Right renal cortex interstitium (tissue), 3 donors: ENCODE measurements at regions not wholly inside any gene's neighbourhood (a gene's known extent, or its start where the extent isn't known, plus 50 kb on each side); places are given as distances from the start of the nearest gene placed in this dataset.

Experiments
- DNase-seq, 3 donors: peaks; one replicate each; pipeline ENCODE4 v3.0.0-alpha.2; 2013; ENCODE audit warnings: low read depth in 3 of 3, low spot score in 2 of 3

GRCh38 chr3:17967111-17967510, 224.7 kb upstream of the TBC1D5 start:
- no peak for DNase-seq

GRCh38 chr3:17965331-17965730, 222.9 kb upstream of the TBC1D5 start:
- DNase-seq, result no peak

- no peak for DNase-seq
Measured at GRCh38 chr3:17964108-17964507, 221.7 kb upstream of the TBC1D5 start.

DNA sequence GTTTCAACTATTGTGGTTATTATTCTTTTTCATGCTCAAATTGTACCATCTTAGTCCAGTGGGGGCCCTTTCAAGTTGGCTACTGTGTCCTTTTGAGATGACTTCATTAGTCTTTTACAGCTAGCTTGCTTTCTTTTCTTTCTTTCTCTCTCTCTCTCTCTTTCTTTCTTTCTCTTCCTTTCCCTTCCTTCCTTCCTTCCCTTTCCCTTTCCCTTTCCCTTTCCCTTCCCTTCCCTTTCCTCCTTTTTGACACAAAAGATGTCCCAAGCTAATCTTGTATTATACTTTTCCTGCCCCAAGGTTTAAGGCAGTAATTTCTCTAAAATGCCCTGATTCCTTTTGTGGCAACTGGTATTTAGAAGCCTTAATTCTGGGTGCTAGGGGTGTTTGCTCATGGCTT, 213.0 kb upstream of the TBC1D5 start:
- DNase-seq, result no peak

DNA sequence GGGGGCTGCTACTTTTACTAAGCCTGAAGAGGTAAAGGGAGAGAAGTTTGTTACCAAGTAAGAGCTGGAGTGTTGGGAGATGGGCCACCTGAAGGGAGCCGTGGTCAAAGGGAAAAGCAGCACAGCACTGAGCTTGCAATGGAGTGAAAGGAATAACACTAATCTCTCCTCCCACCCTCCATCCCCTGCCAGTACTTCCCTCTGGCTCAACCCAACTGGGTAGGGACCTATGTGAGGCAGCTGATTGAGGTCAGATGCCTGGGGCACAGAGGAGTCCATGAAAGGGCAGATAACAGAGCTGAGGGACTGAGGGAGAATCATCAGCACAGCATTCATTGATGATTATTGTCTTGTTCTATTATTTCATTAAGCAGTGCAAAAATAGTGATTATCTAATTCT, 212.4 kb upstream of the TBC1D5 start:
- no peak for DNase-seq

DNA sequence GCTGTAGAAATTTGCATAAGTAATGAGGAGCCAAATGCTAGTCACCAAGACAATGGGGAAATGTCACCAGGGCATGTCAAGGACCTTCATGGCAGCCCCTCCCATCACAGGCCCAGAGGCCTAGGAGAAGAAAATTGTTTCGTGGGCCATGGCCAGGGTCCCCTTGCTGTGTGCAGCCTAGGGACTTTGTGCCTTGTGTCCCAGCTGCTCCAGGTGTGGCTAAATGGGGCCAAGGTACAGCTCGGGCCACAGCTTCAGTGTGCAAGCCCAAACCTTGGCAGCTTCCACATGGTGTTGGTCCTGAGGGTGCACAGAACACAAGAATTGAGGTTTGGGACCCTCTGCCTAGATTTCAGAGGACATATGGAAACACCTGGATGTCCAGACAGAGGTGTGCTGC, 208.8 kb upstream of the TBC1D5 start:
- DNase-seq, result no peak

DNA sequence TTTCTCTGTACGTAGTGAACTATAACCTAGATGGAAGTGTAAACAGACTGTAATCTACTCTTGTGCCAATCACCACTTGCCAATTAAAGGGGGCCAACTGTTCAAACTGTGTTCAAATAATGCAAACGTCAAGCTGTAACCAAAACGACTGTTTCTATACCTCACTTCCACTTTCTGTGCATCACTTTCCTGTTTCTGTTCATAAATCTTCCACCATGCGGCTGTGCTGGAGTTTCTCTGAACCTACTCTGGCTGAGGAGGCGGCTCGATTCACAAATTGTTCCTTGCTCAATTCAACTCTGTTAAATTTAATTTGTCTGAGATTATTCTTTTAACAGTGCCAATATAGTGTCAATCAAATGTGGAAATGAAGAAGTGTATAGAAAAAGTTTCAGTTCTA, 206.7 kb upstream of the TBC1D5 start:
- no peak for DNase-seq

DNA sequence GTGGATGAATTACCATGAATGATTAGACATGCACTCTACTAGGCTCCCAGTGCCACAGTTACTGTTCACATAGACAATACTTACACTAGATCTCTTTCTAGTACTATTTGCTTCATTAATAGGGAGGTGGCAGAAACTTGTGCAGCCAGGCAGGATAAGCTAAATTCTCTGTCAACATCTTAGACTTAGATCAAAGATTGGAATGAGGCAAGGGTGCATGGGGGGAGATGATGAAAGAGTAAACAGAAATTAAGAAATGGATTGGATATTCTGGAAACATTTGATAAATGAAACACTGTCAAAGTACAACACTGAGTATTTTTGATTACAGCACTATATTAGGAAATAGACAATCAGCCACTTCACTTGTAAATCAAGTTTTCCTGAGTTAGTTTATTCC, 205.4 kb upstream of the TBC1D5 start:
- no peak for DNase-seq

DNA sequence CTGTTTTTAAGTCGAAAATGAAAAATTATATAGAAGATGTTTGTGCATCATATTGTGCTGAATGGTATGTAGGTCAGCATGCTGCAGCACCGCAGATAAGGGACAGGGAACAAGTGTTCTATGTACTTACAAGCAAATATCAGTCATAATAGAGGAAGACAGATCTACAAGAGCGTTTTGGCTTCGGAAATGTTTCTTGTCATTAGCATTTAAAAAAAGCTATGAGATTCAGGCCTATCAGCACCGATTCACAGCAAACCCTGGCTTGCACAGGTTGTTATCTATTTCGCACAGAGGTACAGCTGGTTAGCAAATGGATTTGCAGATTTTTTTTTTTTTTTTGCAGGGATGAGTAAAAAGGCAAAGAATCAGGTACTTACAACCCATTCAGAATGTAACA, 204.2 kb upstream of the TBC1D5 start:
- no peak for DNase-seq

GRCh38 chr3:17945799-17946399, 203.5 kb upstream of the TBC1D5 start:
- no peak for DNase-seq

- DNase-seq, result no peak
Measured at GRCh38 chr3:17945018-17945798, 202.8 kb upstream of the TBC1D5 start.

- no peak for DNase-seq
Measured at GRCh38 chr3:17942856-17943255, 200.4 kb upstream of the TBC1D5 start.

DNA sequence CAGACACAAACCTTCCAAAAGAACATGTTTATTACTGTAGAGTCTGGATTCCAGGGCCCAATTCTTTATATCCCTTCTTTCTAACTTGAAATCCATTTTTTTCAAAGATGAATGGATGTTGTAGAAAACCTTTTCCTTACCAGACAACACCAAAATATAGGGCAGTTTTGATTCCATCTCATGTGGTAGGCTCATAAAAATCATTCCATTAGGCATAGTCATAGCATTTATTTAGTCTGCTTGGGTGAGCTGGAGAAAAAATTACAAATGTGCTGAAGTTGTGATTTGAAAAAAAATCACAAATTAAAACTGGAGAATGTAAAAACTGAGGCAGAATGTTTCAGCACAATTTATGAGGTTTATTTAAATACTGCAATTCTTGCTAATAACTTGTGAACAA, 199.3 kb upstream of the TBC1D5 start:
- DNase-seq, result no peak

- no peak for DNase-seq
Measured at GRCh38 chr3:17941152-17941551, 198.7 kb upstream of the TBC1D5 start.

- no peak for DNase-seq
Measured at GRCh38 chr3:17939157-17939556, 196.7 kb upstream of the TBC1D5 start.

DNA sequence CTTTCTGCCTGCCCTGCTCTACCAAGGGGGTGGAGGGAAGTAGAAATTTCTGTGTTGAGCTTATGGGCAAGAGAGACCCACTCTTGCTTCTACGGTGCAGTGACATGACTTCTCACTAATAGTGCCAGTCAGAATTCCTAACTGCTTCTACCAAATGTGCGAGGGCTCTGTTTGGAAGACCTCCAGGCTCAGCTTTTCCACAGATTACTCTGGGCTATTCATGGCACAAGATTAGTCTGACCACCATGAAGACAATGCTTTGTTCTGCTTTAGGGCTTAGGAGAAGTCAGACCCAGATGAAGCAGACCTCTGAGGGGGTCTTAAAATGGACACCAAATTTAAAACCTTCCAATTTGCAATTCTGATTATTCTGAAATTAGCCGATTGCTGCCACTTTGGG, 195.9 kb upstream of the TBC1D5 start:
- no peak for DNase-seq

DNA sequence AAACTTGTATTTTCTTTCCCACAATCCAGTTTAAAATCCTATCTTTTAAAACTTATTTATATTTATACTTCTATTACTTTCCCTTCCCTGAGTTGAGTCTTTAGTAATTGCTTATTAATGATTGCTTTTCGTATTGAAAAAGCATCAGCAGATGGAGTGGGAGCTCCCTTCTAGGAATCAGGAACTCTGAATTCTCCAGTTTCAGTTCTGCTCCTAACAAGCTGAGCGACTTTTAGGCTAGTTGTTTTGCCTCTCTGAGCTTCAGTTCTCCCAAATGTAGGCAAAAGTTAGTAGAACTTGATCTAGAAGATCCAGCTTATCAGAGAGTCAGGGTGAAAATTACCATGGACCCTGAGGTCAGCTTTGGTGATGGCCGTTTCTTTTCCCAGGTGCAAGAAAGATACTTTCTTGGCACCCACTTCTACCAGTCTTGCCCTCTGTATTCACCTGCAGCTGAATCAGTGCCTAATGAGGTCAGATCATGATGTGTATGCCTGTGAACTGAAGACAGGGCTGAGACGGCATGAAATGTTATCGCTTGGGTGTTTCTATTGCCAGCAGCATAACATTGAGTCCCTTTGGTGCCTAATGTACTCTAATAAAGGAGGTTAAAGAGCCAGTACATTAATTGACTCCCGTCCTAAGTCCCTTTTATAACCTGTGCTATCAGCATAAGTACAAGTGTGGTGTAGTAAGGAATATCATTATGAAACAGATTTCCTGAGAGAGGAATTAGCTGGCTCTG, 194.5 kb upstream of the TBC1D5 start:
- DNase-seq, result no peak

DNA sequence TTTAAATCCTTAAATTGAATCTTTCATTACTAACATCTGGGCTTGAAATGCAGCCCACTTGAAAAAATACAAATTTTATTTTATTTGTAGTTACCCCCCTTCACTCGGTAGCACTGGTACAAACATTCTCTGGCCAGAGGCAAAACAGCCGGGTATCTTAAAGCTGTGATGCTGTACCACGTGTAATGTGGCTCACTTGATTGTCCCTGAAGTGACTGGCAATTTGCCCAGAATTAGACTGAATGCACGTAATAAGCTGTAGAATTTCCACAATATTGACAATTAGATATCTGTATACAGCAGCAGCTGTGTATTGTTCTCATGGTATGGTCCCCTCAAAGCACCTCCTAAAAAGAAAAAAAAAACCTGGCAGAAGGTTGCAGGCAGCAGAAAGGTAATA, 192.8 kb upstream of the TBC1D5 start:
- no peak for DNase-seq

DNA sequence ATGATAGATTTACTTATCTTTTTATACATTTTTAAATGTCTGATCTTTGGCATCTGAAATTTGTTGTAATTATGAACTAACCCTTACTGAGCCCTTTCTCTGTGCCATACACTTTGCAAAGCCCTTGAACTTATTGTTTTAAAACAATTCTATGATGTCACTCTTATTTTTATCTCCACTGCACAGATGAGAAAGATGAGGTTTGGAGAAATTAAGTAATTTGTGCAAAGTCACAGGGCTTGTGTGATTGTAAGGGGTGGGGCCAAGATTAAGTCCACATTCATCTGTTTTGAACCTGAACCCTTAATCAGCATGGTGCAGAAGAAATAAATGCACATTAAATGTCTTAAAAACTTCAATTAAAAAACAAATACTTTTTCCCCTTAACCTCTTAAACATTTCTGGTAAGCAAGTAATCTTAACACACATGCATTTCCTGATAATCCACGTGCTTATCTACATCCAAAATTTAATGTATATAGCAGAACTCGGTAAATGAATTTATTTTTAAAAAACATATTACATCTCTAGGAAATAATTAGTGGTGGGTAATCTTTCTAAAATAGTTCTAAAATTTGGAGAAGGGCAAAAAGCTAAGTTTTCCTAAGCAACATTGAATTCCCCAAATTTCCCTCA, 189.8 kb upstream of the TBC1D5 start:
- no peak for DNase-seq

DNA sequence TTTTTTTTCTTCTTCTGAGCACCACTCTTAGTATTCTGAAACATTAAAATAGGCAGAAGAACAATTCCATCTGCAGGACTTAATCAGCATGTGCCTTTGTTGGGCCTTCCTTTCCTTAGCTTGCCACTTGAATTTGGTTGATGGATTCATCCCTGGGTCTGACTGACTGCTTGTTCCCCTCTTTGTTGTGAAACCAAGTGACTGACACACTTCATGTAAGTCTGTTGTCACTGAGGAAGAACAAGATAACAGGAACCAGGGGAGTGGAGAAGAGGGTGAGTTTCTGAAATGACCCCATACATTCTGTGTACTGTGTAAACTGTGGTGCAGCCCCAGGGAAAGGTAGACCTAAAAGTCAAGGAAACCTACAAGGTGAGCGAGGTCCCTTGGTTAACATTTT, 188.7 kb upstream of the TBC1D5 start:
- no peak for DNase-seq

GRCh38 chr3:17928502-17929145, 186.2 kb upstream of the TBC1D5 start:
- no peak for DNase-seq
